Transverse colon (tissue), 4 donors: ENCODE measurements at regions not wholly inside any gene's neighbourhood (a gene's known extent, or its start where the extent isn't known, plus 50 kb on each side); places are given as distances from the start of the nearest gene placed in this dataset.

Experiments
- DNase-seq: peaks from one replicate; pipeline ENCODE4 v3.0.0-alpha.2; 2019
- H3K27ac ChIP-seq, 4 donors: fragments of 200-600 bp; sonication (generic); 2 replicates each; pipeline ENCODE4 v1.5.1; 2016 to 2018; ENCODE audit warnings: inconsistent platforms in 4 of 4
- H3K27me3 ChIP-seq: fragments of 200-600 bp; sonication (generic); 2 replicates; pipeline ENCODE4 v1.5.1; 2017; ENCODE audit warnings: inconsistent platforms
- H3K36me3 ChIP-seq, 4 donors: fragments of 200-600 bp; sonication (generic); 2 replicates each; pipeline ENCODE4 v1.5.1; 2017 to 2019; ENCODE audit warnings: inconsistent platforms in 4 of 4
- H3K4me1 ChIP-seq, 4 donors: fragments of 200-600 bp; sonication (generic); 2 replicates each; pipeline ENCODE4 v1.5.1; 2017 to 2020; ENCODE audit warnings: inconsistent platforms in 4 of 4
- H3K4me3 ChIP-seq, 4 donors: fragments of 200-600 bp; sonication (generic); 1 replicate in 1 of 4; 2 replicates in 3 of 4; pipeline versions ENCODE4 v1.5.1 to v1.6.1; 2017 to 2019; ENCODE audit warnings: inconsistent platforms in 4 of 4
- H3K9me3 ChIP-seq, 2 donors: fragments of 200-600 bp; sonication (generic); 2 replicates each; pipeline ENCODE4 v1.5.1; 2017 to 2019; ENCODE audit warnings: inconsistent platforms in 2 of 2
- EP300 ChIP-seq: sonication (generic); formaldehyde crosslinking; IDR thresholded peaks from one replicate; pipeline ENCODE4 v1.6.1; 2017; ENCODE audit warnings: antibody characterized with exemption, low read depth
- POLR2A ChIP-seq: fragments of 450-650 bp; IDR thresholded peaks from one replicate; pipeline ENCODE4 v1.6.1; 2016; ENCODE audit warnings: antibody characterized with exemption, mild to moderate bottlenecking, moderate library complexity
- POLR2AphosphoS5 ChIP-seq, 3 donors: sonication (generic); formaldehyde crosslinking; IDR thresholded peaks; one replicate each; pipeline ENCODE4 v1.6.1; 2016; ENCODE audit warnings: antibody characterized with exemption in 3 of 3
- WGBS, 2 donors: methylation state at CpG; one replicate each; pipeline ENCODE4 v1.1.5; 2018; ENCODE audit warnings: low coverage in 1 of 2; 5-methylcytosine and 5-hydroxymethylcytosine counted together
- in situ Hi-C, 4 donors: fragments of 200-750 bp; cut with MboI; loops; one replicate each; pipeline versions ENCODE4 v1.15.0 to v1.15.1; 2017; ENCODE audit warnings: low sequenced_read_pairs in 3 of 4, low pct_ligation_motif_present in 1 of 4, low pct_unique_long_range_greater_than_20kb in 1 of 4
- intact Hi-C: fragments of 100-400 bp; cut with DNase I; formaldehyde crosslinking; loops from one replicate; pipeline ENCODE4 v1.15.1; 2023; ENCODE audit warnings: low total_unique reads
- TF ChIP-seq, protein P1 (sequence below), 5 experiments: fragments of 200-600 bp in 3 of 5; fragments of 450-650 bp in 2 of 5; sonication (generic) in 3 of 5; IDR thresholded peaks; 1 replicate in 2 of 5; 2 replicates in 3 of 5; pipeline ENCODE4 v1.5.1; 2016 to 2017; ENCODE audit warnings: antibody characterized with exemption in 5 of 5, inconsistent platforms in 3 of 5, mild to moderate bottlenecking in 2 of 5, moderate library complexity in 1 of 5

DNA sequence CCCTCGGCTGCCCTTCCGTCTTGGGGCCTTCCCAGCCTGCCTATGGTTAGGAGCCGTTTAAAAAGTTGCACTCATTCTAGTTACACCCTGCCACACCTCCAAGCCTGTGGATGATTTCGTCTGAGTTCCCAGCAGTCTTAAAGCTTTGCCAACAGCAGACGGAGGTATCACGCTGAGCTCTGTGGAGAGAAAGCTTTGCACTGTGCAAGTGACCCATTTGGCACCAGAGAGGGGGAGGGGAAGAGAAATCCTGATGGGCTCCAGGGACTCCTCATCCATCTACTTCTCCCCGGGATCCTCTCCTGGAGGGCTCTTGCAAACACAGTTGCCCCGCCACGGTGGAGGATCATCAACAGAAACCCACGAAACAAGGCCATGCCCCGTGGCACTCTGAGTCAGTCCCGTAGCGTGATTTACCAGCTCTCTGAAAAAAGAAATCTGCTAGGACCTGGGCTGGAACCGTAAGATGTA, 98.8 kb upstream of the CITED2 start:
- 64% methylated on average over 14 of the region's 14 CpGs; no CpG with 5 or more reads in 1 of the 2 donors for WGBS, 2 donors
- H3K27ac ChIP-seq: peak overlapping the region; percentile 60 to 70 (median 64)
- H3K4me1 ChIP-seq: peaks cover 0 to 26% (median 2%) of the 10 kb centered on the region in 4 donors
- no peak overlapping the region for H3K4me3 ChIP-seq
- no peaks in the 10 kb centered on the region for H3K9me3 ChIP-seq
- no peak for DNase-seq
- no peaks in the 10 kb centered on the region for H3K27me3 ChIP-seq
- no peaks in the 10 kb centered on the region for H3K36me3 ChIP-seq
- TF ChIP-seq EP300 (no peak), POLR2A (no peak), POLR2AphosphoS5 (IDR thresholded peaks at IDR 0.05) (no peak)
- TF ChIP-seq, protein P1, sequence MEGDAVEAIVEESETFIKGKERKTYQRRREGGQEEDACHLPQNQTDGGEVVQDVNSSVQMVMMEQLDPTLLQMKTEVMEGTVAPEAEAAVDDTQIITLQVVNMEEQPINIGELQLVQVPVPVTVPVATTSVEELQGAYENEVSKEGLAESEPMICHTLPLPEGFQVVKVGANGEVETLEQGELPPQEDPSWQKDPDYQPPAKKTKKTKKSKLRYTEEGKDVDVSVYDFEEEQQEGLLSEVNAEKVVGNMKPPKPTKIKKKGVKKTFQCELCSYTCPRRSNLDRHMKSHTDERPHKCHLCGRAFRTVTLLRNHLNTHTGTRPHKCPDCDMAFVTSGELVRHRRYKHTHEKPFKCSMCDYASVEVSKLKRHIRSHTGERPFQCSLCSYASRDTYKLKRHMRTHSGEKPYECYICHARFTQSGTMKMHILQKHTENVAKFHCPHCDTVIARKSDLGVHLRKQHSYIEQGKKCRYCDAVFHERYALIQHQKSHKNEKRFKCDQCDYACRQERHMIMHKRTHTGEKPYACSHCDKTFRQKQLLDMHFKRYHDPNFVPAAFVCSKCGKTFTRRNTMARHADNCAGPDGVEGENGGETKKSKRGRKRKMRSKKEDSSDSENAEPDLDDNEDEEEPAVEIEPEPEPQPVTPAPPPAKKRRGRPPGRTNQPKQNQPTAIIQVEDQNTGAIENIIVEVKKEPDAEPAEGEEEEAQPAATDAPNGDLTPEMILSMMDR (IDR thresholded peaks at IDR 0.05): no peak
- in situ Hi-C loops: no loop called here
- intact Hi-C loops: loop anchor here (10.0 kb wide), 1 partner anchor 98 kb away; the partner anchor contains the start of gene CITED2

DNA sequence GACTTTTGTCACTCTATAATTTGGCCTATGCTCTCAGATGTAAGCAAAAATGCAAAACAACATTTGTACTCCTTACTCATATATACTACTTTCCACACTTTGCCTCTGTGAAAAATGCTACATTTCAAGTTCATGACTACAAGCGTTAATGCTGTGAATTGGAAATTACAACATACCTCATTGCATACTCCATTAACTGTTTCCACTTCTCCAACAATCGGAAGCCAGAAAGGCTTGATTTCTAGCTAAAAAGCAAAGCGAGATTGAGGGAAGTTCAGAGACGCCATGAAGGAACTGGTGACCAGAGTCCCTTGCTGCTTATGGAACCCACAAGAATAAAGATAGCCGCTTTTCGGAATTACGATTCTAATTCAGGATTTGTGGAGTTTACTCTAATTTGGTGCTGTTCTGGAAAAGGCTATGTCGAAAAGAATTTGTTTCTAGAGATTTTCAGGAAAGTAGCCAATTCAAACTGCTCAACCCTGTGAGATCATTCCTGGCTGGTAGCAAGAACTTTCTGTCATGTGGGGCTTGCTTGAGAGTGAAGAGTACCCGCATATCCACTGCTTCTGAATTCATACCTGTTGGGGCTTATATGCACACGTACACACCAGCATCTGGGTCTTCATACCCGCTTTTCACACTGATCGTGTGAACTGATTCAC, 98.0 kb upstream of the CITED2 start:
- WGBS, 2 donors: 83% methylated on average over 12 of the region's 12 CpGs
- Histone ChIP-seq H3K36me3 (no peaks in the 10 kb centered on the region), H3K27ac (peak overlapping the region; percentile 60 to 70 (median 64)), H3K27me3 (no peaks in the 10 kb centered on the region), H3K9me3 (no peaks in the 10 kb centered on the region), H3K4me1 (peaks cover 0 to 26% (median 2%) of the 10 kb centered on the region in 4 donors), H3K4me3 (no peak overlapping the region)
- TF ChIP-seq EP300: no peak
- no peak for TF ChIP-seq POLR2A
- TF ChIP-seq, protein P1 (IDR thresholded peaks at IDR 0.05): no peak
- TF ChIP-seq POLR2AphosphoS5 (IDR thresholded peaks at IDR 0.05): no peak
- in situ Hi-C loops (no loop called here), intact Hi-C loops (loop anchor here (10.0 kb wide), 1 partner anchor 98 kb away; the partner anchor contains the start of gene CITED2)
- no peak for DNase-seq

DNA sequence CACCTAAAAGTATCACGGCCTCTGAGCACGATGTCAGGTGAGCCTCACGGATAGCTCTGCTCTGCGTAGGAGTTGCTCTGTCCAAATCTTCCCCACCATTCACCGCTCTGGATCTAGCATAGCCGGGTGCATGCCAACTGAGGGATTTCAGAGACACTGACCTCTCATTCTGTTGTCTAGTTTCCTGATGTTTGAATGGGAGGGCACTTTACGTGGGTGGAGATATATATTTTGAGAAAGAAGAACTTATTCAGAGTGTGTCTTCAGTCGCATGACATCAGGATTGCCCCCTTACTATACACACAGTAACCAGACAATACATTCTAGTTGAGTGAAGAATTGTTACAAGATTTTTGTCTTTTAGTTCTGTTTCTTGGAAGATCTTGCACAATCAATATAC, 96.5 kb upstream of the CITED2 start:
- H3K4me1 ChIP-seq: peaks cover 0 to 26% (median 2%) of the 10 kb centered on the region in 4 donors
- intact Hi-C loops (loop anchor here (10.0 kb wide), 1 partner anchor 96 kb away; the partner anchor contains the start of gene CITED2), in situ Hi-C loops (no loop called here)
- no peaks in the 10 kb centered on the region for H3K9me3 ChIP-seq
- TF ChIP-seq, protein P1 (IDR thresholded peaks at IDR 0.05): no peak
- TF ChIP-seq POLR2AphosphoS5 (IDR thresholded peaks at IDR 0.05) (no peak), POLR2A (no peak), EP300 (no peak)
- WGBS, 2 donors: 80 to 93% methylated on average over 1 to 8 of the region's 8 CpGs
- no peaks in the 10 kb centered on the region for H3K36me3 ChIP-seq
- no peaks in the 10 kb centered on the region for H3K27me3 ChIP-seq
- no peak for DNase-seq
- H3K4me3 ChIP-seq: no peak overlapping the region
- H3K27ac ChIP-seq: no peak overlapping the region

DNA sequence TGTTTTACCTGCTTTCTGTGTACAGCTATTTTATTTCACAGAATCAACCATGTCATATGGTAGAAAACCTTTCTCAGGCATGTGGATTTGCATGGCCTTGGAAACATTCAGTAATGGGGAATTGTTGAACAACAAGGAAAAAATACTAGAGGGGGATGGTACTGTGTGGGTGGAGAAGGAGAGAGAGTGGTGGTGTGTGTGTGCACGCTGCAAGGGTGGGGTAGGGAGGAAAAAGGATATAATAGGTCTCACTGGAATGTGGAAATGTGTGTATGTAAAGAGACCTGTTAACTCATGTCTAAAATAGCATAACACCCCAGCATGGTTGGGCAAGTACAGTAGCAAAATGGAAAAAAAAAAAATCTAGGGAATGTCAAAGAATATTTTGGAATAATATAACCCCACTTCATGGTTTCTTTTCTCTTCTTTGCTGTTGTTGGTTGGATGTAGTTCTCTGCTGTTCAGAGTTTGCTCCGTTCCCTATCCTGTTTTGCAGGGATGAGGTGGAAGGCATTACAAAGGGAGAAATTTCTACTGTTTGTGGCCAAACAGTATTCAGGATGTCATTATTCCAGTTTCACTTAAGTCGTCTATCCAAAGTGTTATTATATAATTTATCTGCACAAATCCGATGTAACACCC, 93.9 kb upstream of the CITED2 start:
- no peak for TF ChIP-seq EP300
- TF ChIP-seq, protein P1 (IDR thresholded peaks at IDR 0.05): no peak
- in situ Hi-C loops: no loop called here

More for the DNA sequence above, 93.9 kb upstream of the CITED2 start:
- DNase-seq: no peak
- Histone ChIP-seq H3K27ac (no peak overlapping the region), H3K9me3 (no peaks in the 10 kb centered on the region), H3K4me1 (peaks cover 0 to 6% (median 2%) of the 10 kb centered on the region in 4 donors), H3K27me3 (no peaks in the 10 kb centered on the region), H3K36me3 (no peaks in the 10 kb centered on the region), H3K4me3 (no peak overlapping the region)
- whole genome bisulfite sequencing, 2 donors: 79 to 81% methylated on average over 4 of the region's 4 CpGs
- intact Hi-C loops: no loop called here
